AG09309 (cell line): ENCODE measurements at regions not wholly inside any gene's neighbourhood (a gene's known extent, or its start where the extent isn't known, plus 50 kb on each side); places are given as distances from the start of the nearest gene placed in this dataset.
"Not testable (repeated sequence)": the region's sequence is repeated elsewhere in the genome, so short reads cannot be mapped to it uniquely, and the experiment has no call there.

Source experiments
- DNase-seq: peaks from one replicate; pipeline ENCODE4 v3.0.0-alpha.2; 2010; ENCODE audit warnings: low read depth
- H3K4me3 ChIP-seq: 2 replicates; pipeline ENCODE4 v1.5.1; 2011; ENCODE audit warnings: mild to moderate bottlenecking, low read depth, low read length, moderate library complexity; ENCODE audit not compliant: control insufficient read depth
- TF ChIP-seq, protein P1 (sequence below): IDR thresholded peaks from 2 replicates; pipeline ENCODE4 v1.5.1; 2011; ENCODE audit warnings: mild to moderate bottlenecking, low read depth, low read length, inconsistent platforms; ENCODE audit not compliant: insufficient read depth, control insufficient read depth; ENCODE audit errors: missing control alignments

DNA sequence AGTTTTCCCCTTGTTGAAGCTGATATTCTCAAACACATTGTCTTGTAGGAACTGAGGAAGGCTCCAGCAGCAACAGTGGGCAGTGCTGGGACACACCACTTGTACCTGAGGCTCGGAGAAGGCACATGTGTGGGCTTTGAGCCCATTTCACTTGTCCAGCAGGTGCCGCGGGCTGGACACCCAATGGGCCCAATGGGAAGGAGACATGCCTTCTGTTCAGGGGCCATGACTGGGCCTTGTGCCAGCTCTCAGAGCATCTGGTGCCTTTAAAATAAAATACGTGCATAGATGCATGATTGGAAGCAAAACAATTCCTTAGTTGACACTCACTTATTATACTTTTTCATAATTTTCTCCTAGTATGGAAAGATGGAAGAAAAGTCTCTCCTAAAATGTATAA lies 334.2 kb downstream of the KLF13 start:
- H3K4me3 ChIP-seq: no peak overlapping the region
- TF ChIP-seq, protein P1, sequence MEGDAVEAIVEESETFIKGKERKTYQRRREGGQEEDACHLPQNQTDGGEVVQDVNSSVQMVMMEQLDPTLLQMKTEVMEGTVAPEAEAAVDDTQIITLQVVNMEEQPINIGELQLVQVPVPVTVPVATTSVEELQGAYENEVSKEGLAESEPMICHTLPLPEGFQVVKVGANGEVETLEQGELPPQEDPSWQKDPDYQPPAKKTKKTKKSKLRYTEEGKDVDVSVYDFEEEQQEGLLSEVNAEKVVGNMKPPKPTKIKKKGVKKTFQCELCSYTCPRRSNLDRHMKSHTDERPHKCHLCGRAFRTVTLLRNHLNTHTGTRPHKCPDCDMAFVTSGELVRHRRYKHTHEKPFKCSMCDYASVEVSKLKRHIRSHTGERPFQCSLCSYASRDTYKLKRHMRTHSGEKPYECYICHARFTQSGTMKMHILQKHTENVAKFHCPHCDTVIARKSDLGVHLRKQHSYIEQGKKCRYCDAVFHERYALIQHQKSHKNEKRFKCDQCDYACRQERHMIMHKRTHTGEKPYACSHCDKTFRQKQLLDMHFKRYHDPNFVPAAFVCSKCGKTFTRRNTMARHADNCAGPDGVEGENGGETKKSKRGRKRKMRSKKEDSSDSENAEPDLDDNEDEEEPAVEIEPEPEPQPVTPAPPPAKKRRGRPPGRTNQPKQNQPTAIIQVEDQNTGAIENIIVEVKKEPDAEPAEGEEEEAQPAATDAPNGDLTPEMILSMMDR: no peak
- DNase-seq: no peak

DNA sequence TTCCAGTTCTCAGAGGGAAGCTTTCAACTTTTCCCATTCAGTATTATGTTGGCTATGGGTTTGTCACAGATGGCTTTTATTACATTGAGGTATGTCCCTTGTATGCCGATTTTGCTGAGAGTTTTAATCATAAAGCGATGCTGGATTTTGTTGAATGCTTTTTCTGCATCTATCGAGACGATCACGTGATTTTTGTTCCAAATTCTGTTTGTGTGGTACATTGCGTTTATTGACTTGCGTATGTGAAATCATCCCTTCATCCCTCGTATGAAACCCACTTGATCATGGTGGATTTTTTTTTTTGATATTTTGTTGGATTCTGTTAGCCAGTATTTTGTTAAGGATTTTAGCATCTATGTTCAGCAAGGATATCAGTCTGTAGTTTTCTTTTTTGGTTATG lies 339.1 kb downstream of the KLF13 start:
- H3K4me3 ChIP-seq, DNase-seq: not testable (repeated sequence)

DNA sequence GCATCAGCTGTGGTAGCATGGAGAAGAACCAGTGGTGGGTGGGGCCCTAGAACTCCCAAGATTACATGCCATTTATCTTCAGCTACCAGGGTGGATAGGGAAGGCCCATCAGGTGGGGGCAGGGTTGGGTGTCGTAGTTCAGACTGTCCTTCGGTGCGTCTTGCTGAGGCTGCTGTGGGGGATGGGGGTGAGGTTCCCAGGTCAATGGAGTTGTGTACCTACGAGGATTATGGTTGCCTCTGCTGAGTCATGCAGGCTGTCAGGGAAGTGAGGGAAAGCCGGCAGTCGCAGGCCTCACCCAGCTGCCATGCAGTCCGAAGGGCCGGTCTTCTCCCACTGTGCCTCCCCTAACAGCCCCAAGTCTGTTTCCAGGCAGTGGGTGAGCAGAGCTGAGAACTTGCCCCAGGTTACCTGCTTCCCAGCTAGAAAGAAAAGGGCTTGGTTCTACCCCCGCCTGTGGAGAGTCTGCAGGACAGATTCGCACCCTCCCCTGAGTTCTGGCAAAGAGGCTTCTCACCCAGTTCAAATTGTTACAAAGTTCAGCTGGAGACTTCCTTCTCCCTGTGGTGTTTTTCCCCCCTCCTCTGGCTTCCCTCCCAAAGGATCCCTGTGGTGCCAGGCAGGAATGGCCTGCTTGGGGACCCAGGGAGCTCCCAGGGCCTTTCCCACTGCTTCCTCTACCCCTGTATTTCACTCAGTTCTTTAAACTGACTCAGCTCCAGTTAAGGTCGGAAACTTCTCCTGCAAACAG lies 342.7 kb downstream of the KLF13 start:
- not testable (repeated sequence) for H3K4me3 ChIP-seq, DNase-seq

DNA sequence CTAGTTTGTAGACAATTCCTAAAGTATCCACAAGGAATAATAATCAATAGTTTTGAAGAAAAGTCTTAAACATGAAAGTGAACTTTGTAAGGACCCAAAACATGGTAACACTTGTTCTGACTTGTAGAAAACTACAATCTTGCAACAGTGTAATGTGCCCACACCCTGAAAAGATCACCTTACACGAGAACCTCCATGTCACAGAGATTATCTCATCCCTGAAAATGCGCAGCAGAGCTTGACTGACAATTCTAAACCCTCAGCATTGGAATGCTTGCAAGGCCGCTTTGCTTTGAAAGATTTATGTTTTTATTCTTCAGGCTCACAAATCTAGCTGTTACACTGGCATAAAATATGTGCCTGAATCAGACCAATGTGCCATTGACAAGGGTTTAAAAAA lies 346.6 kb downstream of the KLF13 start:
- not testable (repeated sequence) for H3K4me3 ChIP-seq, DNase-seq

DNA sequence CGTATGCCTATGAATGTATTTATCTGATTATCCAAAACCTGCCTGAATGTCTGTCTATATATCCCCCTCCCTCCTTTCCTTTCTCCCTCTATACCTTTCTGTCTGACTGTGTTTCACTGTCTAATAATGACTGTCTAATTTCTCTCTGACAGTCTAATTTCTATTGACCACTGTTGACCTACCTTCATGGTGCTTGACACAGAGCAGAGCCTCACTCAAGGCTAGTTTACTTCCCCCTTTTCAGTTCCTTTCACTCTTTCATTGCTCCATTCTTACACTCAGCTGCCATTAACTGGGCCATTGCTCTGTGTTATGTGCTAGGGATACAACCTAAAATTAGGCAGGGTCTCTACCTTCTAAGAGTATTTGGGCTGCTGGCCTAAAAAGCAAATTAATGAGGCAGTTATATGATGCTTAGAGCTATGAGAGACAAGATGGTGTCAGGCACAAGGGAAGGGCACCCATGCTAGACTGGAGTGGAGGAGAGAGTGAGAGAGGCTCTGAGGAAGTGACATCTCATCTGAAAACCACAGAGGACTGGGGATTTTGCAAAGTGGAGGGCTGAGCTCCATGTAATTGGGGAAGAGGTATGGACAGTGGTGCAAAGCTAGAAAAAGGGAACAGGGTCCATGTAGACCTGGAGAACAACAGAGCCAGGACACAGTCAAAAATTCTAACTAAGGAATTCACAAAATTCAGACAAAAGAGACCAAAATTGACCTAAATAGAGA lies 348.6 kb upstream of the CHRNA7 start:
- H3K4me3 ChIP-seq, DNase-seq: not testable (repeated sequence)

DNA sequence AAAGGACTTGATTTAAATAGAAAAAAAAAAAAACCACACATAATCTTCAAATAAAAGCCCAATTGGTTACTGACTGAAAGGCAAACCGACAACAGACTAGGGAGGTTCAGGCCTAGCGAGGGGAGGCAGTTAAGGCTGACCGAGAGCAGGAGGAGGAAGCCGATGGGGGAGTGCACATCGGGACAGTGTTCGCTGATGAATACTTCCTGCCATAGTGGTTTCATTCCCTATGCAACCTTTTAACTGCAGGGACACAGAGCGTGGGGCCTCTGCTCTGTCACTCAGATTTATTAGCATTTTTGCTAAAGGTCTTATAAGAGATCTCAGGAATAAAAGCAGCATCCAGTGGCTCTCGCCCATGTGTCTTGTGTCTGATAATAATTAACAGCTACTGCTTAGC lies 343.2 kb upstream of the CHRNA7 start:
- DNase-seq, H3K4me3 ChIP-seq: not testable (repeated sequence)

DNA sequence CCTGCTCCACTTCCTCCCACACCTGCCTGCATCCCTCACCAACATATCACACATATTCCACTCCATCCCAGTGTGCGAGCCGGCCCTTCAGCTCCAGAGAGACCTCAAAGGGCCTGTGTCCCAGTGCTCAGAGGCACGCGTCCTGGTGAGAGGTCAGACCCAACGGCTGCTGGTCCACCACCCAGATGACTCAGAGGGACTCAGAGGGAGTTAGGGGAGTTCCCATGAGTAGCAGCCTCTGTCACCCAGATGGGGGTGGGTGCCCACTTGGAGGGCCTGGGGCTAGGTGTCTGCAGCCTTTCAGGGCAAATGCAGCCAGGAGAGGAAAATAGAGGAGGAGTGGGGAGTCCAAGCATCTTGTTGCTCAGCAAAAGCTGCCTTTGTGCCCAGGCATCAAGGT lies 333.8 kb upstream of the CHRNA7 start:
- not testable (repeated sequence) for H3K4me3 ChIP-seq, DNase-seq

DNA sequence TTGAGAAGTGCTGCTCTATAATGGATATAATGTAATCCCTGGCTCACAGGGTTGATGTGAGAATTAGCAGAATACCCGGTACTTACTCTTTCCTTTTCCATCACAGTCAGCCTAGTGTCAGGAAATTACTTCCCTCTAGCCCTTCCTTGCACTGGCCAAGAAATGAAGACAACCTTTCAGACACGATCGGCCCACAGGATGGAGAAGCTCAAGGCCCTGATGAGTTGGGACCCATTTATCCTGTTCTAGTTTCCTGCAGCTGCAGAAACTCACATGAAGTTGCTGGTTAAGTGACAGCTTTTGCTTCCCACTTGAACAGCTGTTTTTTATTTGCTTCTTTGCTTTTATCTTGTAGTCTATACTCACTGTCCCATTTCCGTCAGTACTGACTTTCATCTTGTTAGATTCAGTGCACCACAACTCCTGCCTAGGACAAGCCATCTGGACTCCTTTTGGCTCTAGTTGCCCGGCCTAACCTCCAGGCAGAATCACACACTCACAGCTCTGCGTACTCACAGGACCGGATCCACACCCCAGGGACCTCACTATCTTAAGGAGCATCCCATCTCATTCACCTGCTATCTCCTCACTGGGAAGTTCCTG lies 325.1 kb upstream of the CHRNA7 start:
- DNase-seq, H3K4me3 ChIP-seq: not testable (repeated sequence)

DNA sequence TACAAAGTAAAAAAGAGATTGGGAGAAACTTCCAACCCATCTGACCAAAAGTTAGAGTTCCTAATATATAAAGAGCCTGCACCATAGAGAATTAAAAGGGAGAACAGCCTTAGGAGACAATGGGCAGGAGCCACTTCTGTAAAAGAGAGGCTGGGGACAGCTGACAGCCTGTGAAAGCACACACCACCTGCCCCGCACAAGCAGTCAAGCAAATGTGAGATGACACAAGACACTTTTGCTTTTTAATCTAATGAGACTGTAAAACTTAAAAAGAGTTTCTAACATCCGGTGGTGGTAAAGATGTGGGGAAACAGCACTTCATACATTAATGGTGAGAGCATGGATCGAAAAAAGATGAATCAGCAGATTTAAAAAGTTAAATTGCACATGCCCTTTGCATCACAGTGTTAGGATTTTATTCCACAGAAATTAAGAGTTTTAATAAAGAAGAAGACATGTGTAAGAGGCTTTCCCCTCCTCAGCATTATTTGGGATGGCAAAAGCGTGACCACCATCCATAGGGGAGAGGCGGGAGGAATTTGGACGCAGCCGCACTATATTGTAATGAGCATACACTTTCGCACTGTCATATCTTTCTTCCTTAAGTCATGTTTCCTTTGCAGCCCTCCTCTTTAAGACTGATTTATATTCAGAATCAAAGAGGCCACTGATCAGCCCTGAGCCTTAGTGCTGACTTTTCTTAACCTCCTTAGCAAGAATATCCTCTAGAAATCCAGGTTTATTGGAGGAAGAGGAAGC lies 322.2 kb upstream of the CHRNA7 start:
- not testable (repeated sequence) for H3K4me3 ChIP-seq, DNase-seq

DNA sequence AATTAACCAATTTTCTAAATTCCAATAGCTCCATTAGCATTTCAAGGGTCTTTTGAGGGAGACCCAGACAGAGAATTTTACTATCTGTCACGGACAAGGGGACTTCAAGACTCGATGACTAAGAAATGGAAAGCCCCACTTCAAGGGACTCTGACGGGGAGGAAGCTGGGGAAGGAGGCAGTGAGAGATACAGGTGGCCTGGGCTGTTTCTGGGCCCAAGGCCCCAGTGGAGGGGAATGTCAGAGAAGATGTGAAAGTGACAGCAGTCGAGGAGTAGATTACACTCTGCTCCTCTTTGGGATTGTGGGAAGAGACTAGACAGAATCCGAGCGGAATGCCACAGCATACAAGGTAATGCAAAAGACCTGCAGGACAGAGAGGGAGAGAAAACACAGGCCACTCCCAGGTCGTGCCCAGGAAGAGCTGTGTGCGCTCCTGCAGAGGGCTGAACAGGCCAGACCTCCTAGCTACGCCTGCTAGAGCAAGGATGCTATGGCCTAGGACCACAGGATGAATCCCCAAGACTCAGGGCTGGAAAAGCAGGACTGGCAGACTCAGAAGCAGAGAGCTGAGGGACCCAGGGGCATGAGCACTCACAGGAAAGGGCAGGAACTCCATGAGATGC lies 321.5 kb upstream of the CHRNA7 start:
- DNase-seq, H3K4me3 ChIP-seq: not testable (repeated sequence)

DNA sequence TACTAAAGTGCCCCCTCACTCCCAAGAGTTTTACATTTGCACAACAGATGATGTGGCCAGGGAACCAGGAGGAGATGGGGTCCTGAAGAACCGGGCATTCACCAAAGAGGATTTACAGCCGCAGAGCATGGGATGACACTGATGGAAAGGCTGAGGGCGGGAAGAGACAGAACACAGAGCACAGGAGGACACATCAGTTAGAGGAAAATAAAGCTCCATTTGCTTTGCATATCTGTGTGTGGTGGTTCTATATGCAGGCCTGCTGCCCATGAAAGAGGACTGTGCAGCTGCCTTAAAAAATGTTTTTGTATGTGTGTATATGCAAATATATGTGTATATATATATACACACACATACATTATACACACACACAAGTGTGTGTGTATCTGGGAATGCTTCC lies 320.8 kb upstream of the CHRNA7 start:
- not testable (repeated sequence) for DNase-seq, H3K4me3 ChIP-seq

DNA sequence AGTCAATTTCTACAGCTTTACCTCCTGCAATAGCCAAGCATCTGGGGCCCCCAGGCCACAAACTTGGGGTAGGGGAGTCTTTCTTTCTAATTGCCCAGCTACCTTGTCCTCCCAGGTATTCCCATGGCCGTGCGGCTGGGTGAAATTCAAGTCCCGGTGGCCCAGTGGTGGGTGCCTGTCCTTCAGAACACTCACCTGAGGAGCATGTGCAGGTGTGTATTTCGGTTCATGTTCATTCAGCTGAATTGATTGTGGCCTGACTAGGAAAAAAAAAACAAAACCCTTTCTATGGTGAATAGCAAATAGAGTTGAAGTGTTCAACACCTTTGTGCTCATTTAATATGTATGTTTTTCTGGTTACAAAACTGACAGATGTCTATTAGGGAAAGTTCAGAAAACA lies 319.5 kb upstream of the CHRNA7 start:
- not testable (repeated sequence) for DNase-seq, H3K4me3 ChIP-seq

DNA sequence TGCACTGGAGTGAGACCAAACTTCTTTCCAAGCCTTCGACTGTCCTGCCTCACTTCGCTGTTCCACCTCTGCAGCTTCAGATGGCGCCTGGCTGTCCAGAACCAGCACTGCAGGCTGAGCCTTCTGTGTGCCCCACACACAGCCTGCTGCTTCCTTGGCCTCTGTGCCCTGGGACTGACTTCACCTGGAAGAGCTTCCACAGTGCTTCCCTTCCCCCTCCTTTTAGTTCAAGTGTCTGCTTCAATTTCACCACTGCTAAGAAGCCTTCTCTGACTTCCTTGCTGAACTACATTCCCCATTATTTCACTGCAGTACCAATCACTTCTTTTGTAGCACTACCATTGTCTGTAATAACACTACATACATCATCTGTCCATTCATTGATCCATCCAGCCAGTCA lies 315.1 kb upstream of the CHRNA7 start:
- not testable (repeated sequence) for DNase-seq, H3K4me3 ChIP-seq

DNA sequence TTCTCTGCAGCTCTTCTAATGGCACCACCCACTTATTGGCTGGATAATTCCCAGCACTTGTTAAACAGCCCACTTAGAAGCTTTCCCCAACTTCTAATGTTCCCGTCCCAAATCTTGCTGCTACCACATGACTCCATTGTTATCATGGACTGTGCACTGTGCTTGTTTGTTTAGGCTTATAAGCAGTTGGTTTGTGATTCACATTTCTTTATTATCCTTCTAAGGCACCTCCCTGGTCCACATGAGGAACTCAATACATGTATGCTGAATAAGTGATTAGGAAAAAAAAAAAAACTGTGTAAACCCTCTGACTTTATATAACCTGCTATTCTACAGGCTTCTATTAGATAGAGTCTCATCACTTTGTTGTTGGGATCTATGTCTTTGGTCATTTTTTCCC lies 311.7 kb upstream of the CHRNA7 start:
- H3K4me3 ChIP-seq, DNase-seq: not testable (repeated sequence)

DNA sequence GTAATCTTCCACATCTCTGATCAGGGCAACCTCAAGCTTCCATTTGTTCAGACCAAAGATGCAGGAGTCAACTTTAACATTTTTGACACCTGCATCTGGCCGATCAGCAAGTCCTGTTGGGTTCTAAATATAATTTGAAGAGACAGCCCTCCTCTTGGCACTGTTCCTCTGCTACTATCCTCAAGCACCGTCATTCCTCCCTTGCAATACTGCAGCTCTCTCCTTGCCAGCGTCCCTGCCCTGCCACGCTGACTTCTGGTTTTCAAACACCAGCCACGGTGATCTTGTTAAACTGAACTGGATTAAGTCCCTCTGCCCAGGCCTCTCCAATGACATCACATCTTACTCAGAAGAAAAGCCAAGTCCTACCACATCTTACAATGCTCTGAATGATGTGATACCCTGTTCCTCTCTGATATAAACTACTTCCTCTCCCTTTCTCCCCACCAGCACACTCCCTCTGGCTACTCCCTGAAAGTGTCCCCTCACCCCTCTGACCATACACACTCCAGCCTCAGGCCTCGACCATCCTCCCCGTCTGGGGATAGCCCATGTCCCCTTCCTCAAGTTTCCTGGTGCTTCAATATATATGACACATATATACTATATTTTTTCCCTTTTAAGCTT lies 310.8 kb upstream of the CHRNA7 start:
- H3K4me3 ChIP-seq, DNase-seq: not testable (repeated sequence)

DNA sequence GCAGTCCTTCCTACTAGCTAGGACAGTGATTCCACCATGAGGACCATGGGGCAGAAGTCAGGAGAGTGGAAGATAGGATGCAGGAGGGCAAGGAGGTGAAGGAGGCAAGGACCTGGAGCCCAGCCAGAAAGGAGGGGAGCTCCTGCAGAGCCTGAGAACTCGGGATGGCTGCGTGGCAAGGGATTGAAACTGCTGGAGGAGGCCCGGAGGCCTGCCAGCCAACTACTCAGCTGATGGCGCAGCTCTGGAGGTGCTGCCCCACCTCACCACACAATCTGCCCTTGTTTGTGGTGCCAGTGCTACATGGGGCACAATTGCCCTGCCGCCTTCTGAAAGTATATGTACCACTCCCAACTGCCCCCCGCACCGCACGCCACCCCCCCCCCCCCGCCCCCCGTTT lies 307.3 kb upstream of the CHRNA7 start:
- DNase-seq, H3K4me3 ChIP-seq: not testable (repeated sequence)
